HL-60 (cell line): ENCODE measurements at regions not wholly inside any gene's neighbourhood (a gene's known extent, or its start where the extent isn't known, plus 50 kb on each side); places are given as distances from the start of the nearest gene placed in this dataset.

ENCODE experiments used
- GABPA ChIP-seq: IDR thresholded peaks from 2 replicates; pipeline ENCODE4 v1.6.1; 2012; ENCODE audit warnings: low read depth
- POLR2AphosphoS5 ChIP-seq: IDR thresholded peaks from 2 replicates; pipeline ENCODE4 v1.6.1; 2012; ENCODE audit warnings: low read depth
- SPI1 ChIP-seq: IDR thresholded peaks from 2 replicates; pipeline ENCODE4 v1.6.1; 2012; ENCODE audit warnings: low read depth, mild to moderate bottlenecking, borderline replicate concordance
- TF ChIP-seq, protein P1 (sequence below): IDR thresholded peaks from one replicate; pipeline ENCODE4 v1.5.1; 2011; ENCODE audit warnings: low read length, control low read depth, inconsistent platforms; ENCODE audit not compliant: insufficient read depth
- TF ChIP-seq, protein P2 (sequence below): IDR thresholded peaks from 2 replicates; pipeline ENCODE4 v1.6.1; 2012; ENCODE audit warnings: low read depth; ENCODE audit not compliant: insufficient replicate concordance

DNA sequence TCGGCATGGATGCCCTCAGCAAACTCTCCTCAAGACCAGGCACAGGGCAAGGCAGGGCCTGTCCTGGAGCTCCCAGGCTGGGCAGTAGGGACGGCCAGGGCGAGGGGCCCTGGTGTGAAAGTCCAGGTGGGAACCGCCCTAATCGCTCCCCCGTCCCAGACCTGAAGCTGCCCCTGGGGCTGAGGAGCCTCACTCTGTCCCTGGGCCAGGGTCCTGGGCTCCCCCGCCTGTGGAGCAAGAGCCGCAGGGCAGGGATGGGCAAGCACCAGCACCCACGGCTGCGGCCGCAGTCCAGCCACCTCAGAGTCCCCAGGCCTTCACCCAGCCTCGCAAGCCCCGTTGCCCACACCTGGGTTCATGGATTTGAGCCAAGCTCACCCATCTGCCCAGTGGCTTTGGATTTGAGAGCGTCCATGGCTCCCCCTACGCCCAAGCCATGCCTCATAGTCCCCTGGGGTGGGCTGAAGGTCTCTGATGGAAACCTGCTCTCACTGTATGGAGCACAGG, 102.4 kb upstream of the C14orf180 start:
- TF ChIP-seq SPI1 (no peak), GABPA (no peak), POLR2AphosphoS5 (no peak)
- TF ChIP-seq, protein P1, sequence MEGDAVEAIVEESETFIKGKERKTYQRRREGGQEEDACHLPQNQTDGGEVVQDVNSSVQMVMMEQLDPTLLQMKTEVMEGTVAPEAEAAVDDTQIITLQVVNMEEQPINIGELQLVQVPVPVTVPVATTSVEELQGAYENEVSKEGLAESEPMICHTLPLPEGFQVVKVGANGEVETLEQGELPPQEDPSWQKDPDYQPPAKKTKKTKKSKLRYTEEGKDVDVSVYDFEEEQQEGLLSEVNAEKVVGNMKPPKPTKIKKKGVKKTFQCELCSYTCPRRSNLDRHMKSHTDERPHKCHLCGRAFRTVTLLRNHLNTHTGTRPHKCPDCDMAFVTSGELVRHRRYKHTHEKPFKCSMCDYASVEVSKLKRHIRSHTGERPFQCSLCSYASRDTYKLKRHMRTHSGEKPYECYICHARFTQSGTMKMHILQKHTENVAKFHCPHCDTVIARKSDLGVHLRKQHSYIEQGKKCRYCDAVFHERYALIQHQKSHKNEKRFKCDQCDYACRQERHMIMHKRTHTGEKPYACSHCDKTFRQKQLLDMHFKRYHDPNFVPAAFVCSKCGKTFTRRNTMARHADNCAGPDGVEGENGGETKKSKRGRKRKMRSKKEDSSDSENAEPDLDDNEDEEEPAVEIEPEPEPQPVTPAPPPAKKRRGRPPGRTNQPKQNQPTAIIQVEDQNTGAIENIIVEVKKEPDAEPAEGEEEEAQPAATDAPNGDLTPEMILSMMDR: no peak
- TF ChIP-seq, protein P2, sequence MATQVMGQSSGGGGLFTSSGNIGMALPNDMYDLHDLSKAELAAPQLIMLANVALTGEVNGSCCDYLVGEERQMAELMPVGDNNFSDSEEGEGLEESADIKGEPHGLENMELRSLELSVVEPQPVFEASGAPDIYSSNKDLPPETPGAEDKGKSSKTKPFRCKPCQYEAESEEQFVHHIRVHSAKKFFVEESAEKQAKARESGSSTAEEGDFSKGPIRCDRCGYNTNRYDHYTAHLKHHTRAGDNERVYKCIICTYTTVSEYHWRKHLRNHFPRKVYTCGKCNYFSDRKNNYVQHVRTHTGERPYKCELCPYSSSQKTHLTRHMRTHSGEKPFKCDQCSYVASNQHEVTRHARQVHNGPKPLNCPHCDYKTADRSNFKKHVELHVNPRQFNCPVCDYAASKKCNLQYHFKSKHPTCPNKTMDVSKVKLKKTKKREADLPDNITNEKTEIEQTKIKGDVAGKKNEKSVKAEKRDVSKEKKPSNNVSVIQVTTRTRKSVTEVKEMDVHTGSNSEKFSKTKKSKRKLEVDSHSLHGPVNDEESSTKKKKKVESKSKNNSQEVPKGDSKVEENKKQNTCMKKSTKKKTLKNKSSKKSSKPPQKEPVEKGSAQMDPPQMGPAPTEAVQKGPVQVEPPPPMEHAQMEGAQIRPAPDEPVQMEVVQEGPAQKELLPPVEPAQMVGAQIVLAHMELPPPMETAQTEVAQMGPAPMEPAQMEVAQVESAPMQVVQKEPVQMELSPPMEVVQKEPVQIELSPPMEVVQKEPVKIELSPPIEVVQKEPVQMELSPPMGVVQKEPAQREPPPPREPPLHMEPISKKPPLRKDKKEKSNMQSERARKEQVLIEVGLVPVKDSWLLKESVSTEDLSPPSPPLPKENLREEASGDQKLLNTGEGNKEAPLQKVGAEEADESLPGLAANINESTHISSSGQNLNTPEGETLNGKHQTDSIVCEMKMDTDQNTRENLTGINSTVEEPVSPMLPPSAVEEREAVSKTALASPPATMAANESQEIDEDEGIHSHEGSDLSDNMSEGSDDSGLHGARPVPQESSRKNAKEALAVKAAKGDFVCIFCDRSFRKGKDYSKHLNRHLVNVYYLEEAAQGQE: no peak
